GM23338 (cell line): ENCODE measurements at regions not wholly inside any gene's neighbourhood (a gene's known extent, or its start where the extent isn't known, plus 50 kb on each side); places are given as distances from the start of the nearest gene placed in this dataset.

Experiments used
- ATAC-seq: fragments of 200-7000 bp; cut with Tn5 transposase; 3 replicates; pipeline ENCODE4 v1.9.1; 2020
- DNase-seq: peaks from one replicate; pipeline ENCODE4 v3.0.0-alpha.2; 2015; ENCODE audit warnings: low spot score
- H2AFZ ChIP-seq: fragments of 200-600 bp; sonication (generic); 2 replicates; pipeline ENCODE4 v1.8.0; 2016; ENCODE audit warnings: antibody characterized with exemption, mild to moderate bottlenecking, moderate library complexity
- H3F3A ChIP-seq: fragments of 200-600 bp; sonication (generic); replicated peaks from 2 replicates; pipeline ENCODE4 v1.8.0; 2017; ENCODE audit warnings: antibody characterized with exemption, mixed run types, low read depth
- H3K27ac ChIP-seq: fragments of 200-600 bp; sonication (generic); 2 replicates; pipeline ENCODE4 v1.6.1; 2016; ENCODE audit warnings: low read depth
- H3K27me3 ChIP-seq: fragments of 200-600 bp; sonication (generic); 2 replicates; pipeline ENCODE4 v1.8.0; 2016; ENCODE audit warnings: mild to moderate bottlenecking, mixed run types, moderate library complexity; ENCODE audit not compliant: insufficient read depth
- H3K36me3 ChIP-seq: fragments of 200-600 bp; sonication (generic); 2 replicates; pipeline ENCODE4 v1.8.0; 2016; ENCODE audit warnings: mild to moderate bottlenecking; ENCODE audit not compliant: insufficient read depth
- H3K4me1 ChIP-seq: fragments of 200-600 bp; sonication (generic); 2 replicates; pipeline ENCODE4 v1.8.0; 2016; ENCODE audit warnings: mild to moderate bottlenecking, moderate library complexity; ENCODE audit not compliant: insufficient read depth
- H3K4me2 ChIP-seq: fragments of 200-600 bp; sonication (generic); 2 replicates; pipeline ENCODE4 v1.7.1; 2017; ENCODE audit warnings: mixed run types
- H3K4me3 ChIP-seq: fragments of 200-600 bp; sonication (generic); 2 replicates; pipeline ENCODE4 v1.6.1; 2016; ENCODE audit warnings: mixed run types
- H3K79me2 ChIP-seq: fragments of 200-600 bp; sonication (generic); replicated peaks from 2 replicates; pipeline ENCODE4 v1.8.0; 2017; ENCODE audit warnings: mild to moderate bottlenecking; ENCODE audit not compliant: insufficient read depth
- H3K9me2 ChIP-seq: fragments of 200-600 bp; sonication (generic); 2 replicates; pipeline ENCODE4 v1.8.0; 2017; ENCODE audit not compliant: insufficient read depth
- H4K20me1 ChIP-seq: fragments of 200-600 bp; sonication (generic); replicated peaks from 2 replicates; pipeline ENCODE4 v1.8.0; 2017; ENCODE audit warnings: mild to moderate bottlenecking; ENCODE audit not compliant: insufficient read depth
- H3K27ac Mint-ChIP-seq: 2 replicates; pipeline ENCODE4 v1.8.0; 2020; ENCODE audit warnings: inconsistent platforms, mild to moderate bottlenecking, moderate library complexity, mixed read lengths
- H3K27me3 Mint-ChIP-seq: 3 replicates; pipeline ENCODE4 v1.8.0; 2022; ENCODE audit warnings: low read depth, mild to moderate bottlenecking, moderate library complexity, mixed read lengths, inconsistent platforms; ENCODE audit not compliant: insufficient read depth, poor library complexity
- H3K36me3 Mint-ChIP-seq: 3 replicates; pipeline ENCODE4 v1.8.0; 2021; ENCODE audit warnings: low read depth, mild to moderate bottlenecking, inconsistent platforms, moderate library complexity, mixed read lengths
- H3K4me1 Mint-ChIP-seq: 3 replicates; pipeline ENCODE4 v1.8.0; 2020; ENCODE audit warnings: mild to moderate bottlenecking, inconsistent platforms, mixed read lengths
- H3K4me3 Mint-ChIP-seq: 3 replicates; pipeline ENCODE4 v1.8.0; 2021; ENCODE audit warnings: moderate library complexity, mild to moderate bottlenecking, inconsistent platforms, mixed read lengths
- H3K9me3 Mint-ChIP-seq: 3 replicates; pipeline ENCODE4 v1.8.0; 2020; ENCODE audit warnings: moderate library complexity, mild to moderate bottlenecking, inconsistent platforms, mixed read lengths
- CREB1 ChIP-seq: fragments of 250-450 bp; sonication (Bioruptor Pico); IDR thresholded peaks from 2 replicates; pipeline ENCODE4 v1.5.0; 2020; ENCODE audit warnings: low read depth, mild to moderate bottlenecking, moderate library complexity
- EZH2phosphoT487 ChIP-seq: fragments of 200-600 bp; sonication (generic); IDR thresholded peaks from one replicate; pipeline ENCODE4 v1.8.1; 2018; ENCODE audit warnings: antibody characterized with exemption; ENCODE audit not compliant: unreplicated experiment
- JUNB ChIP-seq: IDR thresholded peaks from one replicate; pipeline ENCODE4 v1.6.1; 2016; ENCODE audit warnings: antibody characterized with exemption; ENCODE audit not compliant: unreplicated experiment
- TF ChIP-seq, protein P1 (sequence below): IDR thresholded peaks from 2 replicates; pipeline ENCODE4 v1.6.1; 2016; ENCODE audit warnings: antibody characterized with exemption
- TF ChIP-seq, protein P2 (sequence below), 2 experiments: fragments of 200-600 bp in 1 of 2; sonication (generic) in 1 of 2; conservative IDR thresholded peaks; 2 replicates each; pipeline versions ENCODE4 v1.5.1 to v1.6.1; 2016 to 2017; ENCODE audit warnings: antibody characterized with exemption in 2 of 2, low read depth in 2 of 2, mild to moderate bottlenecking in 2 of 2, moderate library complexity in 1 of 2

DNA sequence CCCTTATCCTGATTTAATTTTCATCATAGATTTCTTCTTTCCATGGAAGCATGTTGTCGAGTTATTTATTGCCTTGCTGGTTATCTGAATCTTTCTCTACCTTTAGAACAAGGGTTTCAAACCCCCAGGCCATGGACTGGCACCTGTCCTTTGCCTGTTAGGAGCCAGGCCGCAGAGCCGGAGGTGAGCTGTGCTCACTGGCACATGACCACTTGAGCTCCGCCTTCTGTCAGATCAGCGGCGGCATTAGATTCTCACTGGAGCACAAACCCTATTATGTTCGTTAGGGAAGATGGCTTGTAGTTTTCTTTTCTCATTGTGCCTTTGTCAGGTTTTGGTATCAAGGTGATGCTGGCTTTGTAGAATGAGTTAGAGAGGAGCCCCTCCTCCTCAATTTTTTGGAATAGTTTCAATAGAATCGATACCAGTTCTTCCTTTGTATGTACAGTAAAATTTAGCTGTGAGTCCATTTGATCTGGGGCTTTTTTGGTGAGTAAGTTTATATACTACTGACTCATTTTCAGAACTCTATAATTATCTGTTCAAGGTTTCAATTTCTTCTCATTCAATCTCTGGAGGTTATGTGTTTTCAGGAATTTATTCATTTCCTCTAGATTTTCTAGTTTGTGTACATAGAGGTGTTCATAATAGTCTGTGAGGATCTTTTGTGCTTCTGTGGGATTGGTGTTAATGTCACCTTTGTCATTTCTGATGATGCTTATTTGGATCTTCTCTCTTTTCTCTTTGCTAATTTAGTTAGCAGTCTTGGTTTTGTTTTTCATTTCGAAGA is 668.0 kb upstream of the FAM98A start:
- H3K9me3 Mint-ChIP-seq, result no peaks in the 10 kb centered on the region; the same call in 2 of the 3 replicates
- H3K4me3 Mint-ChIP-seq, result no peak overlapping the region
- H3K27ac Mint-ChIP-seq, result no peak overlapping the region
- Histone ChIP-seq H2AFZ (no peak overlapping the region), H3K27ac (no peak overlapping the region), H4K20me1 (no peaks in the 10 kb centered on the region), H3K9me2 (no peaks in the 10 kb centered on the region; the same call in 1 of the 2 replicates), H3K4me1 (no peaks in the 10 kb centered on the region), H3F3A (no peaks in the 10 kb centered on the region), H3K36me3 (no peaks in the 10 kb centered on the region), H3K79me2 (no peaks in the 10 kb centered on the region), H3K27me3 (no peaks in the 10 kb centered on the region), H3K4me3 (no peak overlapping the region), H3K4me2 (no peak overlapping the region)
- DNase-seq (peak; percentile 5), ATAC-seq (no peak)
- no peaks in the 10 kb centered on the region for H3K36me3 Mint-ChIP-seq
- TF ChIP-seq EZH2phosphoT487, result no peak
- TF ChIP-seq CREB1 (CRISPR knock-in tag), result no peak
- TF ChIP-seq JUNB, result no peak
- TF ChIP-seq, protein P1, sequence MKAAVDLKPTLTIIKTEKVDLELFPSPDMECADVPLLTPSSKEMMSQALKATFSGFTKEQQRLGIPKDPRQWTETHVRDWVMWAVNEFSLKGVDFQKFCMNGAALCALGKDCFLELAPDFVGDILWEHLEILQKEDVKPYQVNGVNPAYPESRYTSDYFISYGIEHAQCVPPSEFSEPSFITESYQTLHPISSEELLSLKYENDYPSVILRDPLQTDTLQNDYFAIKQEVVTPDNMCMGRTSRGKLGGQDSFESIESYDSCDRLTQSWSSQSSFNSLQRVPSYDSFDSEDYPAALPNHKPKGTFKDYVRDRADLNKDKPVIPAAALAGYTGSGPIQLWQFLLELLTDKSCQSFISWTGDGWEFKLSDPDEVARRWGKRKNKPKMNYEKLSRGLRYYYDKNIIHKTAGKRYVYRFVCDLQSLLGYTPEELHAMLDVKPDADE, result no peak
- no peaks in the 10 kb centered on the region; the same call in 2 of the 3 replicates for H3K4me1 Mint-ChIP-seq
- H3K27me3 Mint-ChIP-seq, result no peaks in the 10 kb centered on the region

DNA sequence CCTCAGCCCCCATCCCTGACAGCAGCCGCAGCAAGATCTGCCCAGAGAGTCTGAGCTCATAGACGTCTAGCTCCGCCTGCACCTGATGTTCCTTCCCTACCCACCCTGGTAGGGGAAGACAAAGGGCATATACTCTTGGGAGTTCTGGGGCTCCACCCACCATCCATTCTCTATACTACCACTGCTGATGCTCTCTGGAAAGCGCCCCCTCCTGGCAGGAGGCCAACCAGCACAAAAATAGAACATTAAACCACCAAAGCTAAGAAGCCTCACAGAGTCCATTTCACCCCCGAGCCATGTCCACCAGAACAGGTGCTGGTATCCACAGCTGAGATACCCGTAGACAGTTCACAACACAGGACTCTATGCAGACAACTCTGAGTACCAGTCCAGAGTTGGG is 662.6 kb upstream of the FAM98A start:
- H3K4me3 ChIP-seq, result no peak overlapping the region
- TF ChIP-seq CREB1 (CRISPR knock-in tag), result no peak
- TF ChIP-seq, protein P2, sequence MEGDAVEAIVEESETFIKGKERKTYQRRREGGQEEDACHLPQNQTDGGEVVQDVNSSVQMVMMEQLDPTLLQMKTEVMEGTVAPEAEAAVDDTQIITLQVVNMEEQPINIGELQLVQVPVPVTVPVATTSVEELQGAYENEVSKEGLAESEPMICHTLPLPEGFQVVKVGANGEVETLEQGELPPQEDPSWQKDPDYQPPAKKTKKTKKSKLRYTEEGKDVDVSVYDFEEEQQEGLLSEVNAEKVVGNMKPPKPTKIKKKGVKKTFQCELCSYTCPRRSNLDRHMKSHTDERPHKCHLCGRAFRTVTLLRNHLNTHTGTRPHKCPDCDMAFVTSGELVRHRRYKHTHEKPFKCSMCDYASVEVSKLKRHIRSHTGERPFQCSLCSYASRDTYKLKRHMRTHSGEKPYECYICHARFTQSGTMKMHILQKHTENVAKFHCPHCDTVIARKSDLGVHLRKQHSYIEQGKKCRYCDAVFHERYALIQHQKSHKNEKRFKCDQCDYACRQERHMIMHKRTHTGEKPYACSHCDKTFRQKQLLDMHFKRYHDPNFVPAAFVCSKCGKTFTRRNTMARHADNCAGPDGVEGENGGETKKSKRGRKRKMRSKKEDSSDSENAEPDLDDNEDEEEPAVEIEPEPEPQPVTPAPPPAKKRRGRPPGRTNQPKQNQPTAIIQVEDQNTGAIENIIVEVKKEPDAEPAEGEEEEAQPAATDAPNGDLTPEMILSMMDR (conservative IDR thresholded peaks at IDR 0.05; ENCODE audit: low read depth in 2 of 2), result peak; percentile 35 to 49; a peak in 3 of 4 replicates
- no peaks in the 10 kb centered on the region for H4K20me1 ChIP-seq
- no peaks in the 10 kb centered on the region for H3K27me3 ChIP-seq
- Mint-ChIP-seq H3K36me3 (peaks cover 6% of the 10 kb centered on the region; the same call in 2 of the 3 replicates), H3K4me1 (no peaks in the 10 kb centered on the region), H3K27ac (peak overlapping the region; percentile 62; the same call in 1 of the 2 replicates), H3K9me3 (peaks cover 7% of the 10 kb centered on the region; the same call in 2 of the 3 replicates), H3K4me3 (no peak overlapping the region), H3K27me3 (no peaks in the 10 kb centered on the region)
- DNase-seq (peak; percentile 2), ATAC-seq (no peak)
- H3K4me1 ChIP-seq, result no peaks in the 10 kb centered on the region
- H3K79me2 ChIP-seq, result no peaks in the 10 kb centered on the region
- no peaks in the 10 kb centered on the region for H3K36me3 ChIP-seq
- no peak overlapping the region for H3K27ac ChIP-seq
- H2AFZ ChIP-seq, result no peak overlapping the region
- no peaks in the 10 kb centered on the region for H3F3A ChIP-seq
- H3K4me2 ChIP-seq, result no peak overlapping the region
- peaks cover 6% of the 10 kb centered on the region; the same call in 1 of the 2 replicates for H3K9me2 ChIP-seq
